ENCODE measurements at regions not wholly inside any gene's neighbourhood (a gene's known extent, or its start where the extent isn't known, plus 50 kb on each side); places are given as distances from the start of the nearest gene placed in this dataset.
"Not testable (repeated sequence)": the region's sequence is repeated elsewhere in the genome, so short reads cannot be mapped to it uniquely, and the experiment has no call there.

- H4K20me1 ChIP-seq (replicated peaks; ENCODE audit: control insufficient read depth, extremely low read depth, insufficient read depth, low read length), result no peaks in the 10 kb centered on the region
- no peaks in the 10 kb centered on the region for H3K9me1 ChIP-seq (replicated peaks; ENCODE audit: control insufficient read depth, extremely low read depth, insufficient read depth, low read length)
- no peaks in the 10 kb centered on the region for H3K79me2 ChIP-seq (ENCODE audit: control insufficient read depth, insufficient read depth, low read length)
- H3K27me3 ChIP-seq (ENCODE audit: control insufficient read depth in 2 of 2, insufficient read depth in 2 of 2, low read length in 2 of 2), result no peaks in the 10 kb centered on the region
- no peak overlapping the region for H3K4me3 ChIP-seq (replicated peaks in 1 of 3; ENCODE audit: insufficient read depth in 1 of 3, low read depth in 1 of 3, low read length in 3 of 3)
- intact Hi-C loops (cut with micrococcal nuclease), result no loop called here
- TF ChIP-seq MAX (IDR thresholded peaks at IDR 0.05; ENCODE audit: insufficient read depth, insufficient read length), result no peak
- no peak for TF ChIP-seq POLR2A (IDR thresholded peaks at IDR 0.05; ENCODE audit: low read depth, low read length)
- no peak for TF ChIP-seq CTCF (IDR thresholded peaks at IDR 0.05; ENCODE audit: extremely low read depth in 1 of 2, insufficient read depth in 1 of 2, low read depth in 1 of 2, low read length in 2 of 2)
- no peak for TF ChIP-seq POLR2AphosphoS5 (IDR thresholded peaks at IDR 0.05; ENCODE audit: insufficient read depth, low read depth, low read length)
- no peak for TF ChIP-seq MYC (IDR thresholded peaks at IDR 0.05; ENCODE audit: low read depth, low read length)
- no peak for TF ChIP-seq GATA2 (IDR thresholded peaks at IDR 0.05; ENCODE audit: insufficient read depth, insufficient read length, low read depth, low read length)
- no peak for TF ChIP-seq FOS (IDR thresholded peaks at IDR 0.05; ENCODE audit: borderline replicate concordance, insufficient read depth, low read length)
- TF ChIP-seq EZH2 (IDR thresholded peaks at IDR 0.05; ENCODE audit: borderline replicate concordance, low read depth, low read length, severe bottlenecking), result no peak
- no peak for TF ChIP-seq JUN (IDR thresholded peaks at IDR 0.05; ENCODE audit: borderline replicate concordance, insufficient read depth, insufficient read length, low read depth)
- ChIA-PET POLR2A (no interaction called here), CTCF (no interaction called here)
- FAIRE-seq, result no peak
- no peak for DNase-seq (ENCODE audit: low read depth, low spot score)
- no peaks in the 10 kb centered on the region for H3K4me1 ChIP-seq (ENCODE audit: control insufficient read depth, extremely low read depth, insufficient read depth, low read length)
- peaks cover 1% of the 10 kb centered on the region for H3K9me3 ChIP-seq (replicated peaks; ENCODE audit: control insufficient read depth, insufficient read depth, low read length)
- H3K9ac ChIP-seq (replicated peaks; ENCODE audit: extremely low read depth, insufficient read depth, low read length), result no peak overlapping the region
- H3K27ac ChIP-seq (ENCODE audit: insufficient read depth, low read depth, low read length), result no peak overlapping the region
- dilution Hi-C loops (cut with MboI; ENCODE audit: extremely low pct_ligation_motif_present, low sequenced_read_pairs), result no loop called here
- no peaks in the 10 kb centered on the region for H3K36me3 ChIP-seq (ENCODE audit: control insufficient read depth in 2 of 2, extremely low read depth in 1 of 2, insufficient read depth in 2 of 2, low read length in 2 of 2)
- BruUV-seq (replicated peaks), result no TSS peak
- no peak overlapping the region for H3K4me2 ChIP-seq (ENCODE audit: insufficient read depth, low read length)
- H2AFZ ChIP-seq (ENCODE audit: low read depth, low read length), result no peak overlapping the region
These were observed 1397.6 kb downstream of the GATA3 start for GRCh38 chr10:9452056-9452455.

- intact Hi-C loops (cut with micrococcal nuclease); H4K20me1 ChIP-seq (replicated peaks; ENCODE audit: control insufficient read depth, extremely low read depth, insufficient read depth, low read length); H3K4me1 ChIP-seq (ENCODE audit: control insufficient read depth, extremely low read depth, insufficient read depth, low read length); H2AFZ ChIP-seq (ENCODE audit: low read depth, low read length); H3K4me2 ChIP-seq (ENCODE audit: insufficient read depth, low read length); CTCF ChIA-PET; DNase-seq (ENCODE audit: low read depth, low spot score); BruUV-seq (replicated peaks); H3K9ac ChIP-seq (replicated peaks; ENCODE audit: extremely low read depth, insufficient read depth, low read length); POLR2A ChIA-PET; H3K27ac ChIP-seq (ENCODE audit: insufficient read depth, low read depth, low read length); H3K9me3 ChIP-seq (replicated peaks; ENCODE audit: control insufficient read depth, insufficient read depth, low read length); H3K4me3 ChIP-seq (replicated peaks in 1 of 3; ENCODE audit: insufficient read depth in 1 of 3, low read depth in 1 of 3, low read length in 3 of 3); H3K36me3 ChIP-seq (ENCODE audit: control insufficient read depth in 2 of 2, extremely low read depth in 1 of 2, insufficient read depth in 2 of 2, low read length in 2 of 2); FAIRE-seq; dilution Hi-C loops (cut with MboI; ENCODE audit: extremely low pct_ligation_motif_present, low sequenced_read_pairs); H3K27me3 ChIP-seq (ENCODE audit: control insufficient read depth in 2 of 2, insufficient read depth in 2 of 2, low read length in 2 of 2); H3K9me1 ChIP-seq (replicated peaks; ENCODE audit: control insufficient read depth, extremely low read depth, insufficient read depth, low read length); H3K79me2 ChIP-seq (ENCODE audit: control insufficient read depth, insufficient read depth, low read length): not testable (repeated sequence)
These were observed 1399.4 kb downstream of the GATA3 start for GRCh38 chr10:9453871-9454270.

All from endothelial cell of umbilical vein (primary cell).